ENCODE measurements at regions not wholly inside any gene's neighbourhood (a gene's known extent, or its start where the extent isn't known, plus 50 kb on each side); places are given as distances from the start of the nearest gene placed in this dataset.

- Histone ChIP-seq H3K27me3 (no peaks in the 10 kb centered on the region), H3K27ac (no peak overlapping the region), H3K4me3 (no peak overlapping the region), H3K4me1 (peaks cover 12 to 21% (median 18%) of the 10 kb centered on the region in 4 donors), H3K9me3 (no peaks in the 10 kb centered on the region), H3K36me3 (no peaks in the 10 kb centered on the region)
- TF ChIP-seq POLR2AphosphoS5 (IDR thresholded peaks at IDR 0.05) = no peak
- TF ChIP-seq CTCF (IDR thresholded peaks at IDR 0.05) = no peak
- no peak for TF ChIP-seq POLR2A (IDR thresholded peaks at IDR 0.05)
- no peak for TF ChIP-seq EP300 (IDR thresholded peaks at IDR 0.05)
- no peak for ATAC-seq (ENCODE audit: low FRiP score in 2 of 2)
- WGBS, 2 donors = 83 to 87% methylated on average over 5 of the region's 5 CpGs
- DNase-seq = no peak
Measured at GRCh38 chr3:72332036-72332435, 516.2 kb downstream of the SHQ1 start.

GRCh38 chr3:72331076-72331475, 517.2 kb downstream of the SHQ1 start:
- ATAC-seq (ENCODE audit: low FRiP score in 2 of 2) (no peak), DNase-seq (no peak)
- 74 to 82% methylated on average over 6 of the region's 6 CpGs for WGBS, 2 donors
- TF ChIP-seq CTCF (IDR thresholded peaks at IDR 0.05) (no peak), POLR2AphosphoS5 (IDR thresholded peaks at IDR 0.05) (no peak), POLR2A (IDR thresholded peaks at IDR 0.05) (no peak), EP300 (IDR thresholded peaks at IDR 0.05) (no peak)
- Histone ChIP-seq H3K36me3 (no peaks in the 10 kb centered on the region), H3K27ac (no peak overlapping the region), H3K4me3 (no peak overlapping the region), H3K4me1 (peaks cover 3 to 12% (median 10%) of the 10 kb centered on the region in 4 donors), H3K9me3 (no peaks in the 10 kb centered on the region), H3K27me3 (no peaks in the 10 kb centered on the region)

GRCh38 chr3:72329354-72329753, 518.9 kb downstream of the SHQ1 start:
- ATAC-seq (ENCODE audit: low FRiP score in 2 of 2) = no peak
- no peaks in the 10 kb centered on the region for H3K36me3 ChIP-seq
- no peaks in the 10 kb centered on the region for H3K9me3 ChIP-seq
- peaks cover 3 to 12% (median 8%) of the 10 kb centered on the region in 4 donors for H3K4me1 ChIP-seq
- 13 to 14% methylated on average over 10 of the region's 10 CpGs for WGBS, 2 donors
- H3K4me3 ChIP-seq = no peak overlapping the region
- DNase-seq = peak in 1 of 2 donors; percentile 52
- no peaks in the 10 kb centered on the region for H3K27me3 ChIP-seq
- TF ChIP-seq EP300 (IDR thresholded peaks at IDR 0.05) (no peak), POLR2A (IDR thresholded peaks at IDR 0.05) (no peak), CTCF (IDR thresholded peaks at IDR 0.05) (no peak), POLR2AphosphoS5 (IDR thresholded peaks at IDR 0.05) (no peak)
- H3K27ac ChIP-seq = no peak overlapping the region

GRCh38 chr3:72328755-72329277, 519.4 kb downstream of the SHQ1 start:
- no peak for DNase-seq
- Histone ChIP-seq H3K4me1 (peaks cover 3 to 12% (median 8%) of the 10 kb centered on the region in 4 donors), H3K9me3 (no peaks in the 10 kb centered on the region), H3K36me3 (no peaks in the 10 kb centered on the region), H3K27ac (no peak overlapping the region), H3K27me3 (no peaks in the 10 kb centered on the region), H3K4me3 (no peak overlapping the region)
- TF ChIP-seq CTCF (IDR thresholded peaks at IDR 0.05) (no peak), POLR2A (IDR thresholded peaks at IDR 0.05) (no peak), EP300 (IDR thresholded peaks at IDR 0.05) (no peak), POLR2AphosphoS5 (IDR thresholded peaks at IDR 0.05) (no peak)
- 69 to 70% methylated on average over 6 of the region's 6 CpGs for WGBS, 2 donors
- no peak for ATAC-seq (ENCODE audit: low FRiP score in 2 of 2)

GRCh38 chr3:72327008-72327407, 521.2 kb downstream of the SHQ1 start:
- Histone ChIP-seq H3K36me3 (no peaks in the 10 kb centered on the region), H3K4me3 (no peak overlapping the region), H3K27ac (no peak overlapping the region), H3K9me3 (no peaks in the 10 kb centered on the region), H3K27me3 (no peaks in the 10 kb centered on the region), H3K4me1 (peaks cover 3 to 12% (median 8%) of the 10 kb centered on the region in 4 donors)
- no peak for TF ChIP-seq POLR2AphosphoS5 (IDR thresholded peaks at IDR 0.05)
- no peak for TF ChIP-seq POLR2A (IDR thresholded peaks at IDR 0.05)
- no peak for TF ChIP-seq EP300 (IDR thresholded peaks at IDR 0.05)
- no peak for TF ChIP-seq CTCF (IDR thresholded peaks at IDR 0.05)
- ATAC-seq (ENCODE audit: low FRiP score in 2 of 2) (no peak), DNase-seq (no peak)
- 94 to 99% methylated on average over 5 of the region's 5 CpGs for WGBS, 2 donors
